Keratinocyte (primary cell): ENCODE measurements at regions not wholly inside any gene's neighbourhood (a gene's known extent, or its start where the extent isn't known, plus 50 kb on each side); places are given as distances from the start of the nearest gene placed in this dataset.

ENCODE experiments used
- DNase-seq: peaks from one replicate; pipeline ENCODE4 v3.0.0-alpha.2; 2011; ENCODE audit warnings: low read depth, missing footprints, low spot score
- FAIRE-seq: peaks from 2 replicates; lab custom pipeline; 2011; peaks lifted over from hg19 to GRCh38; lab: Jason Lieb, UNC
- H2AFZ ChIP-seq: 2 replicates; pipeline ENCODE4 v1.6.0; 2012; ENCODE audit warnings: low read length, control low read depth, inconsistent platforms; ENCODE audit not compliant: control insufficient read depth
- H3K27ac ChIP-seq: 2 replicates; pipeline ENCODE4 v1.5.1; 2011; ENCODE audit warnings: low read length; ENCODE audit not compliant: control insufficient read depth, insufficient read depth
- H3K27me3 ChIP-seq: 3 replicates; pipeline ENCODE4 v1.6.0; 2011; ENCODE audit warnings: low read length; ENCODE audit not compliant: control insufficient read depth, insufficient read depth; ENCODE audit errors: extremely low read depth
- H3K36me3 ChIP-seq, 2 experiments: 2 replicates in 1 of 2; 3 replicates in 1 of 2; pipeline ENCODE4 v1.5.1; 2011; ENCODE audit warnings: low read length in 2 of 2, mild to moderate bottlenecking in 1 of 2; ENCODE audit not compliant: control insufficient read depth in 2 of 2, insufficient read depth in 2 of 2; ENCODE audit errors: extremely low read depth in 1 of 2
- H3K4me1 ChIP-seq: 3 replicates; pipeline ENCODE4 v1.5.1; 2011; ENCODE audit warnings: low read length; ENCODE audit not compliant: control insufficient read depth, insufficient read depth; ENCODE audit errors: extremely low read depth
- H3K4me2 ChIP-seq: 3 replicates; pipeline ENCODE4 v1.6.0; 2011; ENCODE audit warnings: low read depth, low read length; ENCODE audit not compliant: control insufficient read depth, insufficient read depth; ENCODE audit errors: extremely low read depth
- H3K4me3 ChIP-seq, 3 experiments: fragments of 200-600 bp in 1 of 3; sonication (generic) in 1 of 3; 2 replicates in 2 of 3; 3 replicates in 1 of 3; pipeline ENCODE4 v1.5.1; 2011 to 2016; ENCODE audit warnings: low read length in 3 of 3, mild to moderate bottlenecking in 3 of 3, control low read depth in 2 of 3, inconsistent platforms in 1 of 3, low read depth in 1 of 3, mixed read lengths in 1 of 3, mixed run types in 1 of 3, moderate library complexity in 1 of 3; ENCODE audit not compliant: control insufficient read depth in 2 of 3, insufficient read depth in 2 of 3; ENCODE audit errors: extremely low read depth in 1 of 3
- H3K79me2 ChIP-seq: 2 replicates; pipeline ENCODE4 v1.6.0; 2012; ENCODE audit warnings: low read length; ENCODE audit not compliant: control insufficient read depth, insufficient read depth
- H3K9ac ChIP-seq: 3 replicates; pipeline ENCODE4 v1.6.0; 2011; ENCODE audit warnings: low read length; ENCODE audit not compliant: control insufficient read depth, insufficient read depth; ENCODE audit errors: extremely low read depth
- H3K9me1 ChIP-seq: 3 replicates; pipeline ENCODE4 v1.6.0; 2011; ENCODE audit warnings: low read length; ENCODE audit not compliant: control insufficient read depth, insufficient read depth; ENCODE audit errors: extremely low read depth
- H3K9me3 ChIP-seq: 2 replicates; pipeline ENCODE4 v1.5.1; 2012; ENCODE audit warnings: low read depth, low read length; ENCODE audit not compliant: control insufficient read depth
- H4K20me1 ChIP-seq: 3 replicates; pipeline ENCODE4 v1.6.0; 2011; ENCODE audit warnings: low read length; ENCODE audit not compliant: control insufficient read depth, insufficient read depth; ENCODE audit errors: extremely low read depth
- EZH2 ChIP-seq: IDR thresholded peaks from one replicate; pipeline ENCODE4 v1.6.1; 2012; ENCODE audit warnings: inconsistent platforms, mild to moderate bottlenecking, low read length, moderate library complexity
- dilution Hi-C: fragments of 300-500 bp; cut with MboI; formaldehyde crosslinking; loops from one replicate; pipeline ENCODE4 v1.7.0; 2020; ENCODE audit warnings: low sequenced_read_pairs; ENCODE audit not compliant: extremely low pct_ligation_motif_present
- TF ChIP-seq, protein P1 (sequence below), 3 experiments: IDR thresholded peaks in 1 of 3; conservative IDR thresholded peaks in 1 of 3; optimal IDR thresholded peaks in 1 of 3; 2 replicates in 2 of 3; 3 replicates in 1 of 3; pipeline versions ENCODE3 to v1.5.1; 2011; ENCODE audit warnings: low read length in 3 of 3, mild to moderate bottlenecking in 3 of 3, moderate library complexity in 2 of 3, control low read depth in 1 of 3, inconsistent platforms in 1 of 3; ENCODE audit not compliant: insufficient read depth in 2 of 3; ENCODE audit errors: extremely low read depth in 1 of 3

DNA sequence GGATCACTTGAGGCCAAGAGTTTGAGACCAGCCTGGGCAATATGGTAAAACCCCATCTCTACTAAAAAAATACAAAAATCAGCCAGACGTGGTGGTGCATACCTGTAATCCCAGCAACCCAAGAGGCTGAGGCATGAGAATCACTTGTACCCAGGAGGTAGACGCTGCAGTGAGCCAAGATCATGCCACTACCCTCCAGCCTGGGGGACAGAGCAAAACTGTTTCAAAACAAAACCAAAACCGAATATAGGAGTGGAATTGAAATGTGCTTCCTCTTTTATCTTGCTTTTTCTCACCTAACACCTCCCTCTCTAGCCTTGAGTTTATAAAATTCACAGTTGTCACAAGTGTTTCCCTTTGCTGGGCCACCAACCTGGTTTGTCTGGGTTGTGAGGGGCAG is 181.9 kb downstream of the PAH start:
- H3K27ac ChIP-seq: no peak overlapping the region
- H3K79me2 ChIP-seq: no peaks in the 10 kb centered on the region
- no peak for TF ChIP-seq EZH2
- TF ChIP-seq, protein P1, sequence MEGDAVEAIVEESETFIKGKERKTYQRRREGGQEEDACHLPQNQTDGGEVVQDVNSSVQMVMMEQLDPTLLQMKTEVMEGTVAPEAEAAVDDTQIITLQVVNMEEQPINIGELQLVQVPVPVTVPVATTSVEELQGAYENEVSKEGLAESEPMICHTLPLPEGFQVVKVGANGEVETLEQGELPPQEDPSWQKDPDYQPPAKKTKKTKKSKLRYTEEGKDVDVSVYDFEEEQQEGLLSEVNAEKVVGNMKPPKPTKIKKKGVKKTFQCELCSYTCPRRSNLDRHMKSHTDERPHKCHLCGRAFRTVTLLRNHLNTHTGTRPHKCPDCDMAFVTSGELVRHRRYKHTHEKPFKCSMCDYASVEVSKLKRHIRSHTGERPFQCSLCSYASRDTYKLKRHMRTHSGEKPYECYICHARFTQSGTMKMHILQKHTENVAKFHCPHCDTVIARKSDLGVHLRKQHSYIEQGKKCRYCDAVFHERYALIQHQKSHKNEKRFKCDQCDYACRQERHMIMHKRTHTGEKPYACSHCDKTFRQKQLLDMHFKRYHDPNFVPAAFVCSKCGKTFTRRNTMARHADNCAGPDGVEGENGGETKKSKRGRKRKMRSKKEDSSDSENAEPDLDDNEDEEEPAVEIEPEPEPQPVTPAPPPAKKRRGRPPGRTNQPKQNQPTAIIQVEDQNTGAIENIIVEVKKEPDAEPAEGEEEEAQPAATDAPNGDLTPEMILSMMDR (optimal IDR thresholded peaks at IDR 0.05 in 1 of 3, IDR thresholded peaks at IDR 0.05 in 1 of 3, conservative IDR thresholded peaks at IDR 0.05 in 1 of 3; ENCODE audit: extremely low read depth in 1 of 3, insufficient read depth in 2 of 3, low read length in 3 of 3): no peak
- H2AFZ ChIP-seq: no peak overlapping the region
- DNase-seq: no peak
- no peak overlapping the region for H3K4me2 ChIP-seq
- H3K27me3 ChIP-seq: no peaks in the 10 kb centered on the region
- no peaks in the 10 kb centered on the region for H3K36me3 ChIP-seq
- no peak for FAIRE-seq
- no peaks in the 10 kb centered on the region for H4K20me1 ChIP-seq
- no peak overlapping the region for H3K4me3 ChIP-seq
- dilution Hi-C loops: no loop called here
- H3K9ac ChIP-seq: no peak overlapping the region
- H3K4me1 ChIP-seq: no peaks in the 10 kb centered on the region
- H3K9me3 ChIP-seq: no peaks in the 10 kb centered on the region
- H3K9me1 ChIP-seq: no peaks in the 10 kb centered on the region

DNA sequence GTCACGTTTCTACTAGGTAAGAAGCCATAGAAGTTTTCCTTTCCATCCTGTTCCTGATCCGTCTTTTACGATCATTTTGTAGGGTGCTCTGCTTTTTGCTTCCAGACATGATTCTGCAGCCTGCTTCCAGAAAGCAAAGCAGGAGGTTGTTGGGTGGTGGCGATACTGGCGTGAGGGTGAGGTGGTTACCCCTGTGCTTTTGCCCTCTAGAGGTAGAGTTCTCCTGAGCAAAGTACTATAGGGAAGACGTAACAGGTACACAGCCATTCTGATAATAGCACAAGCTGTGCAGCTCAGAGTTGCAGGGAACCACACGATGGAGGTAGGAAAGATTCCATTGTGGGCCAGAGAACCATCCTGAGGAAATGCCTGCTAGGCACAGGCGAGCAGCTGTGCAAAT is 186.0 kb downstream of the PAH start:
- DNase-seq (no peak), FAIRE-seq (no peak)
- Histone ChIP-seq H3K27ac (no peak overlapping the region), H3K4me2 (no peak overlapping the region), H3K4me3 (no peak overlapping the region), H3K79me2 (no peaks in the 10 kb centered on the region), H4K20me1 (no peaks in the 10 kb centered on the region), H3K9me1 (no peaks in the 10 kb centered on the region), H3K9ac (no peak overlapping the region), H3K36me3 (no peaks in the 10 kb centered on the region), H2AFZ (no peak overlapping the region), H3K9me3 (no peaks in the 10 kb centered on the region), H3K27me3 (no peaks in the 10 kb centered on the region), H3K4me1 (no peaks in the 10 kb centered on the region)
- dilution Hi-C loops: no loop called here
- TF ChIP-seq, protein P1 (optimal IDR thresholded peaks at IDR 0.05 in 1 of 3, IDR thresholded peaks at IDR 0.05 in 1 of 3, conservative IDR thresholded peaks at IDR 0.05 in 1 of 3; ENCODE audit: extremely low read depth in 1 of 3, insufficient read depth in 2 of 3, low read length in 3 of 3): no peak
- TF ChIP-seq EZH2: no peak
